C4-2B (cell line): ENCODE measurements at regions not wholly inside any gene's neighbourhood (a gene's known extent, or its start where the extent isn't known, plus 50 kb on each side); places are given as distances from the start of the nearest gene placed in this dataset.
"Not testable (repeated sequence)": the region's sequence is repeated elsewhere in the genome, so short reads cannot be mapped to it uniquely, and the experiment has no call there.

Experiments
- ZFX ChIP-seq: fragments of 450-650 bp; IDR thresholded peaks from 2 replicates; pipeline ENCODE4 v1.6.1; 2017
- TF ChIP-seq, protein P1 (sequence below): fragments of 450-650 bp; conservative IDR thresholded peaks from 2 replicates; pipeline ENCODE4 v1.5.1; 2017; ENCODE audit warnings: mild to moderate bottlenecking

DNA sequence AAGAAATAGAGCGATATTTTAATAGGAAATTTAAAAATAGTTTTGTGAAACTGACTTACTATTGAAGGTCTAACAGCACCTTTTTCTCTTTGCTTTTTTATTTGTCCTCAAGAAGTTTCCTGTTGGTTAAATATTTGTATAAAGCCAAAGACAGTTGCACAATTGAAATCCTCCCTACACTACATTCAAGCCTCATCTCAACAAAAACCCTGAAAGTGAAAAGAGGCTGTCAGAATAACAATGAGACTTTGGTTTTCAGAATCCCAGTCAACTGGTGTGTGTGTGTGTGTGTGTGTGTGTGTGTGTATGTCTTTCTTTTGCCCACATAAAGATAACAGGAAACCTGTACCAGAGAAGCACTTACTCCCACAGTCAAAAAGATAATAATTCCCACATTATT is 313.6 kb upstream of the FRG1 start:
- TF ChIP-seq, protein P1, sequence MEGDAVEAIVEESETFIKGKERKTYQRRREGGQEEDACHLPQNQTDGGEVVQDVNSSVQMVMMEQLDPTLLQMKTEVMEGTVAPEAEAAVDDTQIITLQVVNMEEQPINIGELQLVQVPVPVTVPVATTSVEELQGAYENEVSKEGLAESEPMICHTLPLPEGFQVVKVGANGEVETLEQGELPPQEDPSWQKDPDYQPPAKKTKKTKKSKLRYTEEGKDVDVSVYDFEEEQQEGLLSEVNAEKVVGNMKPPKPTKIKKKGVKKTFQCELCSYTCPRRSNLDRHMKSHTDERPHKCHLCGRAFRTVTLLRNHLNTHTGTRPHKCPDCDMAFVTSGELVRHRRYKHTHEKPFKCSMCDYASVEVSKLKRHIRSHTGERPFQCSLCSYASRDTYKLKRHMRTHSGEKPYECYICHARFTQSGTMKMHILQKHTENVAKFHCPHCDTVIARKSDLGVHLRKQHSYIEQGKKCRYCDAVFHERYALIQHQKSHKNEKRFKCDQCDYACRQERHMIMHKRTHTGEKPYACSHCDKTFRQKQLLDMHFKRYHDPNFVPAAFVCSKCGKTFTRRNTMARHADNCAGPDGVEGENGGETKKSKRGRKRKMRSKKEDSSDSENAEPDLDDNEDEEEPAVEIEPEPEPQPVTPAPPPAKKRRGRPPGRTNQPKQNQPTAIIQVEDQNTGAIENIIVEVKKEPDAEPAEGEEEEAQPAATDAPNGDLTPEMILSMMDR, result not testable (repeated sequence)
- TF ChIP-seq ZFX, result not testable (repeated sequence)
